Epidermal melanocyte (primary cell): ENCODE measurements at regions not wholly inside any gene's neighbourhood (a gene's known extent, or its start where the extent isn't known, plus 50 kb on each side); places are given as distances from the start of the nearest gene placed in this dataset.
"Not testable (repeated sequence)": the region's sequence is repeated elsewhere in the genome, so short reads cannot be mapped to it uniquely, and the experiment has no call there.

Experiments used
- DNase-seq: peaks from one replicate; pipeline ENCODE4 v3.0.0; 2011; ENCODE audit warnings: low spot score; ENCODE audit not compliant: insufficient read length

DNA sequence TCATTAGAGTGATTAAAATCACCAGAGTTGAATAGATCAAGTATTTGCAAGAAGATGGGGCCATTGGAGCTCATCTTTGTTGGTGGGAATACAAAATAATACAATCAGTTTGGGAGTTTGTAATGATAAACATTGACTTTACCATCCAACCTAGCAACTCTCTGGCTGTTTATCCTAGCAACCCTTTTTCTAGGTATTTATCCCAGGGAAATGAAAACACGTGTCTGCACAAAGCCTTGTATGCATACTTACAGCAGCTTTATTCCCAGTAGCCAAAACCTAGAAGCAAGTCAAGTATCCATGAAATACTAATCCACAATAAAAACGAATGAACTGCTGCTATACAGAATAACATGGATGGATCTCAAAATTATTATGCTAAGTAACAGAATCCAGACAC, 152.7 kb upstream of the DAB2 start:
- no peak for DNase-seq

DNA sequence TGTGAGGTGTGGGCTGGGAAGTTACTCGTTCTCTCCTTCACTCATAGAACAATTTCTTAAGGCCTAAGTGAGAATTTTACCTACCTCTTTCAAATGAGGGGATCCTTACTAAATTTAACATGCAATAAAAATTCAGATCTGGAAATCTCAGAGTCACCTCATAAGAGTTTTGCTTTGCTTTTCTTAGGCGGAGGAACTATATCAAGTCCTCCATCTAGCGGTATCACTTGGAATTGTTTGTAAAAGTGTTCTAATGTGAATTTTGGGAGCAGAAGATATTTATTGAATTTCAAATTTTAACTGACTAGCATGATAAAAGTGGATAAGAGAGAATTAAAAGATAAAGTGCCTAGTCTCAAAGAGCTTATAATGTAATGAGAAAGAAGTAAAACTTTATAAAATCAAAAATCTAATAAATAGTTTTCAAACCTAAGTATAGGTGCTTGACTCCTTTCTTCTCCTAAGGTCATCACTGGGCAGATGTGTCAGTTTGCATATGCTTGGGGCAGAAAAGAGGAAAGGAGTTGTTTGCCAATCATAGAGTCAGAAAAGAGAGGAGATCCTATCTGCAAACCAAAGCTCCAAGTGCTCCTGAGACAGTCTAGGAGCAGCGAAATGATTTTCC, 145.7 kb upstream of the DAB2 start:
- no peak for DNase-seq

DNA sequence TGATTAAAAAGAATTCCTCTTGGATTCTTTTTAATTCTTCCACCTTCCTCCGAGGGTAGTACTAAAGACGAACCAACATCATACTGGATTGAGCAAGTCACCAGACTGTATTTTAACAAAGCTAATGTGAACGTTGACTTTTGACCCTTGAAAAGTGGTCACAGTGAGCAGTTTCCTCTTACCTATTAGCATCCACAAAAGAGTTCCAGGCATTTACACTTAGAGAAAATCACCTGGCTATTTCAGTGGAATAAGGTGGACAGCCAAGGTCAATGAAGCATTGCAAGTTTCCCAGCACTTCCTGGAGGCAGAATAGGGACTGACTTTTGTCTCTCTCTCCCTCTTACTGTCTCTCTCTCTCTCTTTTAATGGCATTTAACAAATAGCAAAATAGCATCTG, 145.1 kb upstream of the DAB2 start:
- DNase-seq: no peak

DNA sequence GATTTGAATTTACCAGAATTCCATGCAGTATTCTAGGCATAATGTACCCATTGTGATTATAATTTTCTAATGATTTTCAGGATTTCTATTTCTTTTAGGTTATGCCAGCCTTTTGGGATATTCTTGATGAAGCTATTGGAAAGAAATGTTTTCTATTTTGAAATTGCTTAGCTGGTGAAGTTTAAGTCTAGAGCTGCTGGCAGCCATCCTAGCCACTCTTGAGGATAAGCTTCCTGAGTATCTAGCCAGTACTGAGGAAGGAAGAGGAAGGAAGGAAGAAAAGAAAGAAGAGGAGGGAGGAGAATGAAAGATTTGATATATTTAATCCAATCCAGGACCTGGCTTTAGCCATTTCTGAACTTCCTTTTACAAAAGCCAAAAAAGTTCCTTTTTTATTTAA, 142.1 kb upstream of the DAB2 start:
- DNase-seq: no peak

DNA sequence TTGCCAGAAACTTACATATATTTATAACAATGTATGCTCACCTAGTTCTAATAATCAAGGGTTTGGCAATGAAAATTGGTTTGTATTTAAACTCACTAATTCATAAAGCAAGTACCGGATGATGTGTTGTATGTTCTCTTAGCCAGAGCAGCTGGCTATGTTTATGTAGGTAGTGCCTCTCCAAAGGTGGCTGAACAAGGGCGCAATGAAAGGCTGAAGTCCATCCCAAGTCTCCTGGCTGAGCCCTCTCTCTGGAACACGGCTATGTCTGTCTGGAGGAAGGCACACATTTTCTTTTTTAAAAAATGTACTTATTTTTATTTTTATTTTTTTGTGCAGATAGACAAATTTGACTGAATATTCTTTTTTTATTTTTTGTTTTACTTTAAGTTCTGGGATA, 141.2 kb upstream of the DAB2 start:
- DNase-seq: no peak

DNA sequence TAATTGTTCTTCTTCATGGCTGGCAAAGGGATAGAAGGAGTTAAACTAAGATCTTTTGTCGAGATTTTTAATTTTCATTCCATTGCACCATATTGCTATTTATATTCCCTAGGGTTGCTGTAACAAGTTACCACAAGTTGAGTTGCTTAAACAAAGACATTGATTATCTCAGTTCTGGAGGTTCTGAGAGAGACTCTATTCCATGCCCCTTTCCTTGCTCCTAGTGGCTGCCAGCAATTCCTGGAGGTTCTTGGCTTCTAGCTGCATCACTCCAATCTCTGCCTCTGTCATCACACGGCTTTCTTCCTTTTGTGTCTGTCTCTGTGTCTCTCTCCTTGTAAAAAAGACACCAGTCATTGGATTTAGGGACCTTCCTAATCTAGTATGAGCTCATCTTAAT, 136.6 kb upstream of the DAB2 start:
- DNase-seq: peak; percentile 26

DNA sequence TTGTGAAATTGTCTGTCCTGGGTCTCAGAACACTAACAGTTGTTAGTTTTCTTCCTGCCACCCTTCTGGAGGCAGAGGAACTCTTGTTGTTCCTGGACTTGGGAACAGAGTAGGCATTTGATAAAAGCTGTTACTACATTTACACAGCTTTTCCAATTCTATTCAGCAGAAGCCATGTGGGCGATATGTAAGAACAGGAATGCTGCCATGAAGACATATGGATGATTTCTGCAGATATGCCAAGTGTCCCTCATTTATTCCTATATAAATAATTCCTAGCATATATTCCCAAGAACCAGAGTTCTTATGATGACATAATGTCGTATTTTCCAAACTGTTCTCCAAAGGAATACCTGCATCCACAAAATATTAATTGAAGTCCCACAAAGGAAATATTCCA, 135.9 kb upstream of the DAB2 start:
- DNase-seq: no peak

DNA sequence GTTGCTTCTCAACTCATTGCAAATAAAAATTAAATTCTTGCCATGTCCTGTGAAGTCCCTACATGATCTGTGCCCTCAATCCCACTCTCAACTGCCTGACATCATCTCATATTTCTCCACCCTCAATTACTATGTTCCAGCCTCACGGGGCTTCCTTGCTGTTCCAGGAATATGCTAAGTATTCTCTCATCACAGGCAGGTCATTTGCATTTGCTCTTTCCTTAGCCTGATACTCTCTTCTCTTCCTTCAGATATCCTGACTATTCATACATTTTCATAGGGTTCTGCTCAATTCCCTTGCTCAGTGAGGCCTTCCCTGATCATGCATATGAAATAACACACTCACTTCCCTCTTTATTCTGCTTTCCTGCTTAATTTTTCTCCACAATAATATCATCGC, 135.1 kb upstream of the DAB2 start:
- DNase-seq: no peak

DNA sequence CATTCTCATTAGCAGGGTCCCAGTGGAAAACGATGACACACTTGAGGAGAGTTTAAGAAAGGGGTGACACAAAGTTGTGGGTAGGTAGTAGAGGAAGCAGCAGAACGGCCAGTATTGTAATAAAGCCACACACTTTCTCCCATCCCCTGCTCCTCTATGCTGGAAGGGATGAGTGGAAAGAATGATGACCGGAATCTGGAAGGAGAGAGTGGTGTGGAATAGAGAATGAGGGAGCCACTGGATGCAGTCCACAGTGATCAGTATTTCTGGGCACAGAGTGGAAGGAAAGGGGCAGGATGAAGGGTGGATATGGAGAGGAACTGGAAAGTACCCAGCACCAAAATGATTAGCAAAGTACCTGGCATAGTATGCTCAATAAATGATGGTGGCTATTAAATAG, 133.8 kb upstream of the DAB2 start:
- DNase-seq: no peak

DNA sequence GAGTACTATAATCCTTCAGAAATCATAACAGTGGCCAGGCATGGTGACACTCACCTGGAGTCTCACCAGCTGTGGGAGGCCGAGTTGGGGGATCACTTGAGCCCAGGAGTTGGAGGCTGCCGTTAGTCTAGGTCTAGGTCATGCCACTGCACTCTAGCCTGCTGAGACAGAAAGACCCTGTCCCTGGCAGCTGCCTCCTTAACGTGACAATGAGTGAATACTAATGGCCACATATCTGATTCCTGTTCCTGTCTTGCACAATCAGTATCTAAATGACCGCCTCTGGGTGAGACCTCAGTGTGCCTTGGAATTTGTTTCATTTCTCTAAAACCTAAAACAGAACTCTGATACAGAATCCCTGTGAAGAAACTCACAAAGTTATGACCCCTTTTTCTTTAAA, 131.0 kb upstream of the DAB2 start:
- no peak for DNase-seq

DNA sequence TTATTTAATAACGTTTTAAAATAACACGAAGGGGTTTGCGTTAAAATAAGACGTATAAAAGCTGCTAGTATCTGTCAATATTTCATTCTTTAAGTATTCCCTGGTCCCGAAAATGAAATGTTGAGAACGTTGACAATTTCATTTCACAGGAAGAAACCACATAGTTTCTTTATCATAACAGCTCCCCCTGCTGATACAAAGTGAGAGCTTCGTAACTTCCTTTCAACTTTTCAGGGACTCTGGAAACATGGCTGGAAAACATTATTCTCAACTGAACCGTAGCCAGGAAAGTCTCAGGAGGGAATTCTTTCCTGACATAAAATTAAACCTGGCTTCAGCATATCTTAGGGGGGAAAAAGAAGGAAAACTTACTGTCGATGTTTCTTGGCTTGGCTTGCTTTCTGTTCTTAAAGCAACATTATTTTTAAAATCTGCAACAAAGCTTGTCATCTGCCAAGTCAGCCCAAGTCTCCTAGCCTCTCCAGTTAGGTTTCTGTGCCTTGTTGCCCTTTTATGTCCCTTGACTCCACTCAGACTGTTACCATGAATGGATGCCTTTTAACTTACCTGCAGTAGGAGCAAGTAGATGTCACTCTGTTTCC, 122.9 kb upstream of the DAB2 start:
- peak; percentile 56 for DNase-seq

DNA sequence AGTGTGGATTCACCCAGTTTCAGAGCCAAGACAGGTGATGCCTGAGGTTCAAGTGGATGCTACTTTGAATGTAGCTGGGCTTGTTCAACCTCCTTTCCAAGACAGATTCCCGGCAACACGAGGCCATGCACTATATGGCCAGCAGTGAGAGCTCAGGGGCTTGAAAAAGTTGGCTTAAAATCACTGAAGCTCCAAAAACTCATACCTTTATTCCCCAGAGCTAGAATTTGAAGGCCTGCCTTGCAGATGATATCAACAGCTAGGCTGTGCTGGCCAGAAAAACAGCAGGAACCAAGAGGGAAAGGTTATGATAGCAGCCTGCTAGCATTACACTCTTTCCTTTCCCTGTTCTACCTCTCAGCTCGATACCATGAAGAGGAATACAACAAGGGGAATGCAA, 120.2 kb upstream of the DAB2 start:
- DNase-seq: no peak

DNA sequence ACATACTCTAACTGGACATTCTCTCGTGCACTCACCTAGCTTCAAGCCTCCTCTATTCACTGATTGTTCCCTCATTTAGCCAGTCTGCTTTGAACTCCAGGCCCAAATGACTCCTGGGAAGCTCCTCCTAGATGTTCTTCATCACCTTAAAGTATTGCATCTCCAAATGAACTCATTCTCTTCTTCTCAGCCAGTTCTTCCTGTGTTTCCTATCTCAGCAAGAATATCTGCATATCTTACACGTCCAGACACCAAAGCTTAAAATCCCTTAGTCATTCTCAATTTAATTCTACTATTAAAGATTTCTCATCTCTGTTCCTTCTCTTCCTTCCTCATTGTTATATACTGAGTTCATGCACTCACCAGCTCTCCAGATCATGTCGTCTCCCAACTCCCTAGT, 118.6 kb upstream of the DAB2 start:
- DNase-seq: no peak

DNA sequence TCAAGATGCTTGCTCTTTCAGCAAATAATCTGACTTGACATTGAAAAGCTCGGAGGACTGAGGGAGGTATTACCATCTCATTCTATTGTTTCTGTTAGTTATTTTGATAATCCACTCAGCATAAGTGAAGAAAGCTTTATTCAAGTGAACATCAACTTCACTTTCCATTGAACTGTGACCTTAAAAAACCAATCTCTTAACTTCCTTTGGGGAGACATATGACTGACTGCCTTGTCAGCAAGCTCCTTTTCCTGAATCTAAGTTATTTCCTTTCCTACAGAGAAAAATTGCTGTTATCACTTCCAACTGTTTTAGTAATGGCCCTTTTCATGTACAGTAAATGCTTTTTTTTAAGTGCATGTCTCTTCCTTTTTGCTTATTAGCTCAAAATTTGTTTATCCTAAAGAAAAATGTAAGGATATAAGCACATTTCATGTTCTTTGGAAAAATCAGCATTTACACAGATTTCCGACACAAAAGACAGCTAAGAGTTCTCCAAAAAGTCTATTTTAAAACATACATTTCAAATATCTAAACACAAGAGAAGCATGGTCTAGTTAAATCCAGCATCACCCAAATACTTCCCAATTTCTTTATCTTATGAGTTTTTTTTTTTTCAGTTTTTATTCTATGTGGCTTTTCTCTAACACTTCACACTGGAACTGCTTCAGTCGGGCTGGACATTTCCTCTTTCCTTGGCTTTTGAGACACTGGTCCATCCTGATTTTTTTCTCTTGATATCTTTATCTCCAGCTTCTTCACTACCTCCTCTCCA, 117.9 kb upstream of the DAB2 start:
- DNase-seq: no peak

DNA sequence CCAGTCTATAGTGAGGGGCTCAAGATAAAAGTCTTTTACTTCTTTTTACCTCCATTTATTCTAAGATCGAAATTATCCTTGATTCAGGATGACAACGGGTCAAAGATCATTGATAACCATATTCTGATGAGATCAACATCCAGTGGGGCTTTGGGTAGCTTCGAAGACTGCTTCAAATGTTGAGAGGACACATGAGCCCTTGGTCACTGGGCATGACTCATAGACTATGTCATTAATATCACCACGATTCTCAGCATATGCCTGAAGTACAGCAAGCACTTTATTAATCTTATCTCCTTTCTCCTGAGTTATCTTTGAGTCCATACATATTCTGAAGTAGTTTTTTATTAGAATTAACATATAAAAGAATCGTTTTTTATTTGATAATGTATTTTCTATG, 117.1 kb upstream of the DAB2 start:
- DNase-seq: no peak

DNA sequence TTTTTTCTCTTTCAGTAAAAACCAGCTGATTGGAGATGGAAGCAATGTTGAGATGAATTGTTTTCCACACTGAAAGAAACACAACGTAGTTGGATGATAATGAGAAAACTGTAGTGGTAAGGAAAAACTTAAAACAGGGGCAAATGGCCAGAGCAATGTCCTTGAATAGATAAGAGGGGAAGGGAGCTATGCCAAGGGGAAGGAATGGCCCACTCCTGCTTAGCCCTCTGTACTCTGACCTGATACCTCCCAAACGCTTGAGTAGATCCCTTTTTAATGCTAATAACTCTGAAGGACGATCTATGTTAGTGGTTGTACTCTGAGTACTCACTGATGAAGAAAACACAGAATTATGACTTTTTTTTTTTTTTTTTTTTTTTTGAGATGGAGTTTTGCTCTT, 114.7 kb upstream of the DAB2 start:
- DNase-seq: no peak

DNA sequence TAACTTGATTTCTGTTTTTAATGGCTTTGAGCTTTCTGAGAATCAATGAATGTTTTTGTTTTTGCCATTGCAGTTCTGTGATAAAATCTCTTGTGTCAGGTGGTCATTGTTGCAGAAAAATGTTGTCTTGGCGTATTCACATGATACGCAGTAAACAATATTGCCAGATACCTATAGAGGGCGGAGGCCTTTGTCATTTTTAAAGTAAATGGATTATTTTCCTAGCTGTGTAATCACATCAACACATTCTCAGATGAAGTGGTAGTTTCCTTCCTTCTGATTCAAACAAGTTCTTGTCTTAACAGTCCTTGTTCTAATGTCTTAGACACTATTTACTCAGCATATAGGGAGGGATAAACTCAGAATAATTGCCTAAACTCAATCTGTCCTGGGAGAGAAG, 109.9 kb upstream of the DAB2 start:
- DNase-seq: no peak

DNA sequence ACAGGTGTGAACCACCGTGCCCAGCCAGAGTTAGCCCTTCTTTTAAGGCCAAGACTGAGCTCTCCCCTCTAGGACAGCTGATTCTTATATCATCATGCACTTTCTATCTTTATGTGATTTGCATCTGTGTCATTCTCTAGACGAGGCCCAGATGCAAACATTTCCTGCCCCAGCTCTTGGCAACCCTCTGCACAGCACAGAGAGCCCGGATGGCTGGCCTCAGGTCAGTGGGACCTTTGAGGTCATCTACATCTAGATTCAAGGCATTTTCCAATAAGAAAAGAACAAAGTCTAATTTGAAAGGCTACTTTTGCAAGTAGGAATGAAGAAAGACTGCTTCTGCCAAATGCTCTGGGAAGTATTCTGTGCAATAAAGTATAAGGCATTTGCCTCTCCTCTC, 109.0 kb upstream of the DAB2 start:
- DNase-seq: no peak

DNA sequence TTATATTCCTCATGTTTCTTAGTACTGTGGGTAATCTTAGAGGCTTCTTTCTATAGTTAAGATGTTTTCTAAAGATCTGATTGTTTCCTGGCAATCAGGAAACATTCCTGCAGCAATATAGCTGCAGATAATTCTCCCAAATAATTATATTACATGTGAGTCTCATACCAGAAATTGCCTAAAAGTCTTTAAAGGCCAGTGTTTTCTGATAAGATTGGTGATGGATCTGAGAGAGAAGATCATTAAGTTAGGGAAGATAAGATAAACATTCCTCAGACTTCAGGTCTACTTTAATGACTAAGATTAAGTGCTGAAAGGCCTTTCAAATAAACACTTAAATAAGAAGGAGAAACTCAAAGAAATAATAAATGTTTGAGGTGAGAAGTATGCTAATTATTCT, 107.7 kb upstream of the DAB2 start:
- no peak for DNase-seq

DNA sequence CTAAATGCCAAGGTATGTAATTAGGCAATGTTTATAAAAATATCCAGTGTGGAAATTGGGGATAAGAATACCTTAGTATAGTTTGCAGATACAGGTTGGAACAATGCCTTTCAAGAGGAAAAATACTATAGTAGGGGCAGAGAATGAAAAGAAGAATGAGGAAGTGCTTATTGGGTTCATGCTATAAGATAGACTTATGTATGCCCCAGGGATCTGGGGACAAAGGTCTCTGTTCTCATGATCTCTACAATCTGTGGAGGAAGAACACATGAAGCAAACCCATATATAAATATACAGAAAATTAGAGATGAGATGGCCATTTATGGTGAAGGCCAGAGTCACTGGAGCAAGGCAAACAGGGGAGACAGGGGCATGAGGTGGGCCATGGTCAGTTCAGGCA, 106.5 kb upstream of the DAB2 start:
- DNase-seq: no peak

DNA sequence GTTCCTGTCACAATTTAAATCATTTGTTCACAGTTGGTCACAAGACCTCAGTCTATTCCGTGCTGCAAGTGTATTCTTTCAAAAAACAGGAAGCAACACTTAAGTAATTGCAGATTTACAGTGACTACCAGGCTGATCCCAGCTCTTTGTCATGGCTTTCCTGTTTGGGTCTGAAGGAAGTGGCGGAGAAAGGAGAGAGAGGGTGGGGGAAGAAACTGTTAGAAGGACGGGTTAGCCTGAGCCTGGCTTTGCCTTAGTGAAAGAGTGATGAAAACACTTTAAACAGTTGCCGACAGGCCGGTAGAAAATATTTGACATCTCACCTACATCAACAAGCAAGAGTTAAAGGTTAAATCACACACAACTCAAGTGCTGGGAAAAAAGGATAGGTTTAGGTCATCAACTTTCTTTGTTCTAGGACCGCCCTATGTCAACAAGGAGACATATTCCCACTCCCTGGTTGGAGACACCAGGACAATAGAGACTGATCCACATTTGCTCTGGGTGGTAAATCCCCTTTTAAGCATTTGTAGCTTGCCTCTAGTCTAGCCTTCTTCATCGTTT, 102.2 kb upstream of the DAB2 start:
- no peak for DNase-seq

DNA sequence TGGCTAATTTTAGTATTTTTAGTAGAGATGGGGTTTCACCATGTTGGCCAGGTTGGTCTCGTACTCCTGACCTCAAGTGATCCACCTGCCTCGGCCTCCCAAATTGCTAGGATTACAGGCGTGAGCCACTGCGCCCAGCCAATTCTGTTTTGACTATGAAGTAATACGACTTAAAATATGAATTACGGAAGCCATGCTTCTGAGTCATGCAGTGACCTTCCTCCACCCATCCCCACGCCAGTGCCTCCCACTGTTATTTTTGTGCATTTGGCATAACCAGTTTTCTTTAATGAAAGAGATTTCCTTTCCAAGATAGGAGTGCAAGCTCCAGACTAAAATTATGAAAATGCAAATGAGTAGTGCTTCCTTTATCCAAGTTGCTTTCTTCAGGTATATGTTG, 101.0 kb upstream of the DAB2 start:
- not testable (repeated sequence) for DNase-seq

DNA sequence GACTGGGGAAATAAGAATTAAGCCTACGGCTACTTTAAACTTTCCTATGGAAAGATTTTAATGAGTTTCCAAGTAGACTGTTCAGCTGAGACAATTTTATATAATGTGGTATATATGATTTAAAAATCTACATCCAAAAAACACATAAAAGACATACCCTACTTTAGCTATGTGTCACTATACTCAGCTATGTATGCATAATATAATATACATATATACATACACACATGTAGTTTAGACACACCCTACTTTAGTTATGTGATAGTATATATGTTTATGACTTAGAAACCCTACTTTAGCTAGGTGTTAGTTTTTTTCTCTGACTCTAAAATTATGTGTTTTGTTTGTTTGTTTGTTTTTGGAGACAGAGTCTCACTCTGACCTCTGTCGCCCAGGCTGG, 100.5 kb upstream of the DAB2 start:
- DNase-seq: no peak
